ENCODE measurements at regions not wholly inside any gene's neighbourhood (a gene's known extent, or its start where the extent isn't known, plus 50 kb on each side); places are given as distances from the start of the nearest gene placed in this dataset.

DNA sequence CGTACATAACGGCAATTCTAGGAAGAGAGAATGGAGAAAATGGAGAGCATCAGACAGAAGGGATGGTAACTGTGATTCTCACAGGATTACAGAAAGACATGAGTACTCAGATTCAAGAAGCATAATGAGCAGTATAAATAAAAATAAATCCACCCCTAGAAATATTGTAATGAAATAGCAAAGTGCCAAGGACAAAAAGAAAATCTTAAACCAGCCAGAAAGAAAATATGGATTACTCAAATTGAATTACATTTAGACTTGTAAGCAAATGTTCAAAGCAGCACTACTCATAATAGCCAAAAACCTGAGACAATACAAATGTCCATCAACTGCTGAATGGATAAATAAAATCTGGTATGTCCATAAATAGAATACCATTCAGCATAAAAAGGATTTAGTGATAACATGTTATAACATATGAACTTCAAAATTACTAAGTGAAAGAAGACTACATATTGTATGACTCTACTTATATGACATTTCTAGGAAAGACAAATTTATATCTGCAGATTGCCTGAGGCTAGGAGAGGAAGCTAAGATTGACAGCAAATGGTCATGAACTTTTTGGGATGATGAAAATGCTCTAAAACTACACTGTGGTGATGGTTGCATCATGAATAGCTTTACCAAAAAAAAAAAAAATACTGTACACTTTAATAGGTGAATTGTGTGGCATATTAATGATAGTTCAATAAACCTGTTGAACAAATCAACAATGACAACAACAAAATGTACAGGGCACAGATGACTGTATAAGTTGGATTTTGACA lies 63.4 kb upstream of the SPTBN1 start:
- no peak for DNase-seq (ENCODE audit: low read depth in 2 of 2)

DNA sequence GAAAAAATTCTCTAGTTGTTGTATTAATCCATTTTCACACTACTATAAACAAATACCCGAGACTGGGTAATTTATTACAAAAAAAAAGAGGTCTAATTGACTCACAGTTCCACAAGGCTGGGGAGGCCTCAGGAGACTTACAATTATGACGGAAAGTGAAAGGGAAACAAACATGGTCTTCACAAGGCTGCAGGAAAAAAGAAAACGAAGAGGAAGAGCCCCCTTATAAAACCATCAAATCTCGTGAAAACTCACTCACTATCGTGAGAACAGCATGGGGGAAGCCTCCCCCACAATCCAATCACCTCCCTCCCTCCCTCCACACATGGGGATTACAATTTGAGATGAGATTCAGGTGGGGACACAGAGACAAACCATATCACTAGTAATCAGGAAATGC lies 61.7 kb upstream of the SPTBN1 start:
- DNase-seq (ENCODE audit: low read depth in 2 of 2): no peak

DNA sequence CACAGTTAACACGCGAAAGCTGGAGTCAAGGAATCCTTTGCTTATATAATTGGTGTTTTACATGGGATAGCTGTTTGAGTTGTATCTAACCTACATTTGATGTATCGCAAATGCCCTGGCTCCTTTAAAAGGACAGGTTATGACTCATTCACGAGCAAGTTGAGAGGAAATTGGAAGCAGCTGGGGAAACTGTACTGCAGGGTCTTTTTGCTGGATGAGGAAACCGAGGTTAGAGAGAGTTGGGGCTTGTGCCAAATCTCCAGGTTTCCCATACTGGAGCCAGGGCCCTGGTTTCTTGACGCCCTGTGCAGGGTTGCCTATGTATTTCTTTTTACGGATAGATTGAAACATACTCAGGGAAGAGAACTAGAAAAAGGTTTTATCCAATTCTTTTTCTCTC lies 60.0 kb upstream of the SPTBN1 start:
- peak in 1 of 2 experiments; percentile 70 for DNase-seq (ENCODE audit: low read depth in 2 of 2)

DNA sequence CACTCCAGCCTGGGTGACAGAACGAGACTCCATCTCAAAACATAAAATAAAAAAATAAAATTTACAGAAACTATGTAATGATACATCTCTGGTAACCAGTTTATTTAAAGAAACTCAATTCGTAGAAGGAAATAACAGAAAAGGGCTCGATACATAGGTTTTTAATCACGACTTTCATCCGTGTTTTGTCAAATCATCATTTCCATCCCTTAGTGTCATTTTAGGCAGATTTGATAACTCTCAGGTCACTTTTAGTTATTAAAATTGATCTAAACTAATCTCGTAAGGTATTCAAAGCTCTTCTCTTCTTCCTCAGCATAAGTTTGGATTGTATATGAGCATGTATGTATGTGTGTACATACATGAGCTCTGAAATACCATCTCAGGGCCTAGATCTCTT lies 59.3 kb upstream of the SPTBN1 start:
- DNase-seq (ENCODE audit: low read depth in 2 of 2): no peak

DNA sequence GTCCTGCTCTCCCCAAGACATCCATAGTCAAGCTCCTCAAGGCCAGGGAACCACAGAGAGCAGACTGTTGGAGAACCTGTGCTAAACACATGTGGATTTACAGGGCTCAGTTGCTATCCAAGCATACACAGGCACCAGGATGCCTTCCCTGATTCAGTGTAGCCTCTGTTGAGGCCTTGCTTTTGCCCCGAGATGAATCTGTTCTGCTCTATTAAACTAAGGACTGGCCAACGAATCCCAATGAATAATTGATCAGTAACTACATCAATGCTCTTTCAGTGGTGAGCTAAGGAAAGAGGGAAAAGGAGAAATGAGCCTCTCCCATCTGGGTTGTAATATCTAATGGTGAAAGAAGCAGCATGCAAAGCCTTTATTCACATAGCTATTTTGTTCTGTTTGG lies 58.7 kb upstream of the SPTBN1 start:
- DNase-seq (ENCODE audit: low read depth in 2 of 2): no peak

DNA sequence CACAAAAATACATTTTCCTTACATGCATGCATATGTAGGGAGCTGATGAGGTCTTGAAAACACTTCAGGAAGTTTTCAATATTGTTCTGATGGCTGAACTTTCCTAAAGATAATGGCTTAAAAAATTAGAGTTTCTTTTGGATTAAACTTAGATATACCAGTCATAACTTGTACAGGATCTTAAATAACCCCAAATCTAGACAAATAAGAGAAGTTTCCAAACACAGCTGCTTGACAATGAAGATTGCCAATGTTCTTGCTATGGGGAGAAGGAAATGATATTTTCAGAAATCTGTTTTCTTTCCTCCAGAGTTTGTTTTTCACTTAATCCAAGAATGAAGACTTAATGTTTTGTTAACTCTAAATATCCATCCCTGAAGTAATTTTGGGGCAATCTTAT lies 54.6 kb upstream of the SPTBN1 start:
- DNase-seq (ENCODE audit: low read depth in 2 of 2): no peak

DNA sequence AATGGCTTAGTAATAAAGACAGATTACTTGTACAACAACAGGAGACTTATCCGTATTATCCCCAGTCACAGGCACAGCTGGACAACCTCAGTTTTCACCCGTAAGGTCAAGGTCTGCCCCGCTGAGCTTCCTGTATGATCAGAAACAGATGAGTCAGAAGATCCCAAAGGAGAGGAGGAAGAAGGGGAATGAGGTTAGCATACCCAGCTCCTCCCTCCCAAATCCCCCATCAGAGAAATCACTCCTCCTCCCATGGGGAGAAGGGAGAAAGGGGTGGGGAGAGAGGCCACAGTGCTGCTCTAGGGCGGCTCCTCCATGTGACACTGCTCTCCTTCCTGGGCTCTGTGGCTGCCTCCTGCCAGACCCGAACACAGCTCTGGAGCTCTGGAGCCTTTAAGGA lies 53.8 kb upstream of the SPTBN1 start:
- no peak for DNase-seq (ENCODE audit: low read depth in 2 of 2)

DNA sequence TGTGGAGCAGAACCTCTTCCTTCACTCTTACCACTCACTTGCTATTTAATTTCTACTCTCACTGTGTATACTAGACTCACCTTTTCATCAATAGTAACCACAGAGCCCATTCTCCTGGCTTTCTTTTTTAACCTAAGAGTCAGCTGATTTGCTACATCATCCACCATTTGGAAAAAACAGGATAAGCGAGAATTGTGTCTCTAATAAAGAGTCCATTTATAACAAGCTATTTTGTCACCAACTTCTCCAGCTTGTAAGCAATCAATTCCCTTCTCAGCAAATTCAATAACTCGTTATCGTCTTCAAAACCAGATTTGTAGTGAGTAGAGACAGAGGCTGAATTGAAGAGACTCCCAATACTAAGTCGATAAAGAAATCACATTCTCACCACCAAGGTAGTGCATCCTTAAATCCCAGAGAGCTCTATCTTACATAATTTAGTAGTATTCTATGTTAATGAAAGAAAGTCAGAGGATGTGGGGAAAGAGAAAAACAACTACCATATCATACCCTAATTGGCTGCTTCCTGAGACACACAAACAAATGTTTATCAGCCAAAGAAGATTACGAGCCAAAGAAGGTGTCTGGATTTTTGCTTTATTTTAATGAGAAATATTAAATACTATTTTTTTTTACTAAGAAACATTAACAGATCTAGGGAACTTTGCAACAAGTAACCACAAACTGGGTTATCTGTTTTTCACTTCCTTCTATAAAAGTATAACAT lies 52.5 kb upstream of the SPTBN1 start:
- DNase-seq (ENCODE audit: low read depth in 2 of 2): no peak

DNA sequence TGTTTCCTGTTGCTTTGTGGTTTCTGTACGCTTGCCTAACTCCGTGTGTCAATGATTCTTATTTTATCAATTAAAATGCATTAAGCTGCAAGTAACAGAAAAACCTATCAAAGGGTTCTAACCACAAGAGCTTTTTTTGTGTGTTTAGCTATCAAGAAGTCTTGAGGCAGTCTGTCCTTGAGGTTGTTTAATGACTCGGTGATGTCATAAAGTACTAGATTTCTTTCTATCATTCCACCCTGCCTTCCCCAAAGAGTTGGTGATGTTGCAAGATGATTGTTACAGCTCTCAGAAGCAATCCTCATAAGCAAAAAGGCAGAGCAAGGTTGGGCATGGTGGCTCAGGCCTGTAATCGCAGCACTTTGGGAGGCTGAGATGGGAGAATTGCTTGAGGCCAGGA lies 51.9 kb upstream of the SPTBN1 start:
- no peak for DNase-seq (ENCODE audit: low read depth in 2 of 2)

DNA sequence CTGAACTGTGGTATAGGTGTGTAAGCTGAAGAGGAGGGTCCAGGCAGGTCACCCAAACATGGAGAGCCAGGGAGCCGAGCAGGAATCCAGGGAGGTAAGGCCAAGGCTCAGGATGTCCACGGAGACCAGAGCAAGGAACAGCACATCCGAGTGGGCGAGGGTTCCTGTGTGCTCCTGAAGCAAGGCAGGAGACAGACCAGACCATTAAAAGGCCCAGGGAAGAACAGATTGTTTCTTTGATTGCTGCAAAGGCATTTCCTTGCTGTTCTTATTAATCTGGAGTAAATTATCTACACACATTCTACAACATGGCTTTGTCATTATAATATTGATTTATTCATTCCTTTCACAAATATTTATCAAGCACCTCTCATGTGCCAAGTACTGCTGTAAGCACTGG lies 50.1 kb upstream of the SPTBN1 start:
- no peak for DNase-seq (ENCODE audit: low read depth in 2 of 2)

All from fibroblast of skin of left biceps (primary cell).